IMR-90 (cell line): ENCODE measurements at regions not wholly inside any gene's neighbourhood (a gene's known extent, or its start where the extent isn't known, plus 50 kb on each side); places are given as distances from the start of the nearest gene placed in this dataset.
"Not testable (repeated sequence)": the region's sequence is repeated elsewhere in the genome, so short reads cannot be mapped to it uniquely, and the experiment has no call there.

ENCODE experiments used
- ATAC-seq: fragments of 200-7000 bp; cut with Tn5 transposase; 2 replicates; pipeline ENCODE4 v1.9.1; 2020; ENCODE audit warnings: low read depth, mild to moderate bottlenecking, moderate library complexity
- BruUV-seq: library from RNA; stranded (reverse); fragments of 400-500 nt; replicated peaks from 2 replicates; lab custom pipeline; 2021; lab: Mats Ljungman, UMichigan
- CTCF ChIA-PET: fragments of 300-600 bp; formaldehyde crosslinking; extraction: SDS; loops from one replicate; lab custom pipeline; 2021; ENCODE audit warnings: antibody characterized with exemption; lab: Yijun Ruan, JAX
- POLR2A ChIA-PET: fragments of 300-600 bp; sonication (Branson Sonifier 250); formaldehyde crosslinking; loops from one replicate; lab custom pipeline; 2022; ENCODE audit warnings: antibody characterized with exemption; ENCODE audit not compliant: unreplicated experiment; lab: Charles Lee
- DNase-seq: peaks from one replicate; pipeline ENCODE4 v3.0.0; 2013
- H2AFZ ChIP-seq: replicated peaks from 2 replicates; pipeline ENCODE3; 2013; ENCODE audit warnings: low read length, mild to moderate bottlenecking; ENCODE audit not compliant: poor library complexity
- H2AK5ac ChIP-seq: 2 replicates; pipeline ENCODE4 v1.6.1; 2013; ENCODE audit warnings: low read depth, low read length, inconsistent platforms
- H2AK9ac ChIP-seq: replicated peaks from 2 replicates; pipeline ENCODE3; 2013; ENCODE audit warnings: mild to moderate bottlenecking, low read depth, low read length, moderate library complexity; ENCODE audit not compliant: poor library complexity
- H2BK120ac ChIP-seq: 2 replicates; pipeline ENCODE4 v1.6.1; 2013; ENCODE audit warnings: low read depth, low read length, inconsistent platforms
- H2BK15ac ChIP-seq: 3 replicates; pipeline ENCODE4 v1.6.1; 2013; ENCODE audit warnings: low read depth, low read length, inconsistent platforms
- H2BK20ac ChIP-seq: 2 replicates; pipeline ENCODE4 v1.6.1; 2013; ENCODE audit warnings: low read depth, mild to moderate bottlenecking, inconsistent platforms, low read length, moderate library complexity
- H2BK5ac ChIP-seq: 2 replicates; pipeline ENCODE4 v1.6.1; 2013; ENCODE audit warnings: mild to moderate bottlenecking, low read depth, low read length, inconsistent platforms; ENCODE audit not compliant: poor library complexity, severe bottlenecking
- H3K14ac ChIP-seq: replicated peaks from 2 replicates; pipeline ENCODE4 v1.6.1; 2013; ENCODE audit warnings: low read depth, low read length, inconsistent platforms
- H3K18ac ChIP-seq: 2 replicates; pipeline ENCODE4 v1.6.1; 2013; ENCODE audit warnings: low read depth, low read length, control low read depth
- H3K23ac ChIP-seq: 2 replicates; pipeline ENCODE4 v1.6.1; 2013; ENCODE audit warnings: low read depth, low read length, inconsistent platforms
- H3K27ac ChIP-seq: 2 replicates; pipeline ENCODE4 v1.5.1; 2013; ENCODE audit warnings: mild to moderate bottlenecking, control low read depth, low read length; ENCODE audit not compliant: insufficient read depth
- H3K27me3 ChIP-seq: 2 replicates; pipeline ENCODE4 v1.6.1; 2013; ENCODE audit warnings: low read length; ENCODE audit not compliant: control insufficient read depth, insufficient read depth
- H3K36me3 ChIP-seq: 2 replicates; pipeline ENCODE4 v1.6.1; 2013; ENCODE audit warnings: low read length, mixed read lengths; ENCODE audit not compliant: control insufficient read depth, insufficient read depth
- H3K4ac ChIP-seq: 2 replicates; pipeline ENCODE4 v1.6.1; 2013; ENCODE audit warnings: low read depth, low read length, inconsistent platforms
- H3K4me1 ChIP-seq: 2 replicates; pipeline ENCODE4 v1.6.1; 2013; ENCODE audit warnings: low read length, mixed read lengths; ENCODE audit not compliant: control insufficient read depth, insufficient read depth
- H3K4me2 ChIP-seq: 2 replicates; pipeline ENCODE4 v1.6.1; 2013; ENCODE audit warnings: low read depth, mild to moderate bottlenecking, control low read depth, low read length, moderate library complexity
- H3K4me3 ChIP-seq: 2 replicates; pipeline ENCODE4 v1.5.1; 2013; ENCODE audit warnings: low read depth, mild to moderate bottlenecking, control low read depth, low read length, moderate library complexity; ENCODE audit not compliant: insufficient read depth
- H3K56ac ChIP-seq: 2 replicates; pipeline ENCODE4 v1.6.1; 2013; ENCODE audit warnings: low read length, inconsistent platforms; ENCODE audit not compliant: insufficient read depth; ENCODE audit errors: extremely low read depth
- H3K79me1 ChIP-seq, 2 experiments: 2 replicates each; pipeline ENCODE4 v1.6.1; 2013; ENCODE audit warnings: low read length in 2 of 2, inconsistent platforms in 1 of 2, low read depth in 1 of 2
- H3K9ac ChIP-seq: 2 replicates; pipeline ENCODE4 v1.6.1; 2013; ENCODE audit warnings: low read depth, low read length, control low read depth
- H3K9me1 ChIP-seq: 2 replicates; pipeline ENCODE4 v1.6.1; 2013; ENCODE audit warnings: low read length, inconsistent platforms; ENCODE audit not compliant: insufficient read depth
- H3K9me3 ChIP-seq: 2 replicates; pipeline ENCODE4 v1.6.1; 2013; ENCODE audit warnings: low read length; ENCODE audit not compliant: control insufficient read depth, insufficient read depth
- H4K20me1 ChIP-seq: 2 replicates; pipeline ENCODE4 v1.6.1; 2013; ENCODE audit warnings: low read length, inconsistent platforms; ENCODE audit not compliant: insufficient read depth
- H4K5ac ChIP-seq: 2 replicates; pipeline ENCODE4 v1.6.1; 2013; ENCODE audit warnings: mild to moderate bottlenecking, low read depth, low read length, control low read depth
- H4K8ac ChIP-seq, 2 experiments: 2 replicates each; pipeline ENCODE4 v1.6.1; 2013; ENCODE audit warnings: low read depth in 2 of 2, low read length in 2 of 2, control low read depth in 1 of 2, inconsistent platforms in 1 of 2
- H4K91ac ChIP-seq: 2 replicates; pipeline ENCODE4 v1.6.1; 2013; ENCODE audit warnings: low read depth, low read length, inconsistent platforms; ENCODE audit not compliant: insufficient read depth
- WGBS, 2 experiments: methylation state at CpG; one replicate each; pipeline versions ENCODE4 v1.1.5 to v1.1.7; 2013; ENCODE audit warnings: missing lambda C conversion rate in 2 of 2; ENCODE audit not compliant: insufficient read length in 1 of 2; ENCODE audit errors: extremely low coverage in 2 of 2; 5-methylcytosine and 5-hydroxymethylcytosine counted together
- dilution Hi-C: fragments of 300-500 bp; cut with HindIII; formaldehyde crosslinking; loops from one replicate; pipeline ENCODE4 v1.14.3; 2018; ENCODE audit warnings: low sequenced_read_pairs; ENCODE audit not compliant: unreplicated experiment
- in situ Hi-C: fragments of 300-500 bp; cut with MboI; formaldehyde crosslinking; loops from 3 replicates; pipeline ENCODE4 v1.14.3; 2019; ENCODE audit warnings: low sequenced_read_pairs, inconsistent platforms, mixed read lengths
- intact Hi-C: fragments of 100-400 bp; cut with micrococcal nuclease; formaldehyde crosslinking; loops from 2 replicates; pipeline ENCODE4 v1.10.0; 2022

DNA sequence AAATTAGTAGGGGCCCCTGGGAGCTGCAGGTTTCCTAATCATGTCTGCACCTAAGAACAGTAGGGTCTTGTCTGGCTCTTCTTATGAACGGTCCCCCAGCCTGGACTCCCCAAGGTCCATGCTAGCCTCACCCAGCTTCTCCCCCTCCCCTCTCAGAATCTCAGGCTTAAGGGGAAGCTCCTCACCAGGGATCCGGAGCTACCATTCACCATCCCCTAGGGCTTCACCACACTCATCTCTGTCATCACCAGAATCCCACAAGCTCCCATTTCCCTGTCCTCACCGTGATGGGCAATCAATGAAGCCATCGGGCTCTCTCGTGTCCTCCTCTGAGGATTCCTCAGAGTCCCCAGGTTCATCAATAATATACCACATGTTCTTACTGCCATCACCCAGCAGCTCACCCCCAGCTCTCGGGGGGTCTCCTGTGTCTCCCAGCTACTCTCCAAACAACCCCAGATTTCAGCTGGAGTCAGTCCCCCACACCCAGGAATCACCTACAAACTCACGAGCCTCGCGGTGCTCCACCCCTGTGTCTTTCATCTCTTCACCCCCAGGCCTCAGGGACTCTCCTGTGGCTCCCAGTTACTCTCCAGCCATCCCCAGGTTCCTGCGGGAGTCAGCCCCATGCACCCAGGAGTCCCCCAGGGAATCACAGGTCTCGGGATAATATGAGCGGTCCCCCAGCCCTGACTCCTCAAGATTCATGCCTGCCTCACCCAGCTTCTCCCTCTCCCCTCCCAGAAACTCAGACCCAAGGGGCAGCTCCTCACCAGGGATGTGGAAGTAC lies 335.6 kb downstream of the CWH43 start:
- H2BK120ac ChIP-seq, H3K4ac ChIP-seq, H3K4me1 ChIP-seq, H3K9me1 ChIP-seq, H4K5ac ChIP-seq, H4K20me1 ChIP-seq, H2AFZ ChIP-seq, H2BK5ac ChIP-seq, H2BK15ac ChIP-seq, H2AK9ac ChIP-seq, H3K9ac ChIP-seq, H4K8ac ChIP-seq, H3K4me3 ChIP-seq, H3K27ac ChIP-seq, H3K4me2 ChIP-seq, CTCF ChIA-PET, ATAC-seq, H3K23ac ChIP-seq, DNase-seq, H2AK5ac ChIP-seq, H3K14ac ChIP-seq, H3K56ac ChIP-seq, H2BK20ac ChIP-seq, dilution Hi-C loops, H3K27me3 ChIP-seq, H4K91ac ChIP-seq, in situ Hi-C loops, BruUV-seq, intact Hi-C loops, H3K79me1 ChIP-seq, POLR2A ChIA-PET, H3K18ac ChIP-seq, H3K36me3 ChIP-seq: not testable (repeated sequence)
- WGBS, 2 experiments: 44% methylated on average over 2 of the region's 12 CpGs; no CpG with 5 or more reads in 1 of the 2 experiments
- peaks cover 12% of the 10 kb centered on the region for H3K9me3 ChIP-seq

DNA sequence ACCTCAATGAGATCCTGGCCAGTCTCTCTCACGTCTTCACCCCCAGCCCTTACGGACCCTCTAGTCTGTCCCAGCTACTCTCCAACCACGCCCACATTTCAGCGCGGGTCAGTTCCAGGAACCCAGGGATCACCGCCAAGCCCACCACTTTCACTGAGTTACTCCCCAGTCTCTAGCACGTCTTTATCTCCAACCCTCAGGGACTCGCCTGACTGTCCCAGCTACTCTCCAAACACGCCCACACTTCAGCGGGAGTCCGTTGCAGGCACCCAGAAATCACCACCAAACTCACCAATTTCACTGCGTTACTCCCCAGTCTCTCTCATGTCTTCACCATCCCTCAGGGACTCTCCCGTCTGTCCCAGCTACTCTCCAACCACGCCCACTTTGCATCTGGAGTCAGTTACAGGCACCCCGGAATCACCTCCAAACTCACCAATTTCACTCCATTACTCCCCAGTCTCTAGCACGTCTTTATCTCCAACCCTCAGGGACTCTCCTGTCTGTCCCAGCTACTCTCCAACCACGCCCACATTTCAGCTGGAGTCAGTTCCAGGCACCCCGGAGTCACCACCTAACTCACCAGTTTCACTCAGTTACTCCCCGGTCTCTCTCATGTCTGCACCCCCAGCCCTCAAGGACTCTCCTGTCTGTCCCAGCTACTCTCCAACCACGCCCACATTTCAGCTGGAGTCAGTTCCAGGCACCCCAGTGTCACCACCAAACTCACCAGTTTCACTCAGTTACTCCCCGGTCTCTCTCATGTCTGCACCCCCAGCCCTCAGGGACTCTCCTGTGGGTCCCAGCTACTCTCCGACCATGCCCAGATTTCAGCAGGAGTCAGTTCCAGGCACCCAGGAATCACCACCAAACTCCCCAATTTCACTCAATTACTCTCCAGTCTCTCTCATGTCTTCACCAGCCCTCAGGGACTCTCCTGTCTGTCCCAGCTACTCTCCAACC lies 336.8 kb downstream of the CWH43 start:
- H4K5ac ChIP-seq, H2AFZ ChIP-seq, H3K4ac ChIP-seq, H2BK5ac ChIP-seq, H3K18ac ChIP-seq, in situ Hi-C loops, H3K14ac ChIP-seq, H2BK20ac ChIP-seq, H3K9ac ChIP-seq, DNase-seq, dilution Hi-C loops, H2BK120ac ChIP-seq, POLR2A ChIA-PET, H3K56ac ChIP-seq, H3K36me3 ChIP-seq, intact Hi-C loops, H3K4me3 ChIP-seq, H4K20me1 ChIP-seq, H4K91ac ChIP-seq, ATAC-seq, H3K23ac ChIP-seq, H3K27ac ChIP-seq, BruUV-seq, H4K8ac ChIP-seq, H3K27me3 ChIP-seq, CTCF ChIA-PET, H3K4me1 ChIP-seq, H3K9me1 ChIP-seq, H3K79me1 ChIP-seq, H2BK15ac ChIP-seq, H2AK5ac ChIP-seq, H2AK9ac ChIP-seq, H3K4me2 ChIP-seq: not testable (repeated sequence)
- H3K9me3 ChIP-seq: peaks cover 12% of the 10 kb centered on the region
- WGBS, 2 experiments: 94% methylated on average over 3 of the region's 22 CpGs; no CpG with 5 or more reads in 1 of the 2 experiments
